ENCODE measurements at regions not wholly inside any gene's neighbourhood (a gene's known extent, or its start where the extent isn't known, plus 50 kb on each side); places are given as distances from the start of the nearest gene placed in this dataset.

GRCh38 chrX:37075892-37076595, 67.9 kb downstream of the FAM47C start:
- TF ChIP-seq GTF2I (CRISPR knock-in tag; conservative IDR thresholded peaks at IDR 0.05) (no peak), CREB1 (CRISPR knock-in tag; IDR thresholded peaks at IDR 0.05) (no peak), JUN (CRISPR knock-in tag; IDR thresholded peaks at IDR 0.05) (no peak), RORB (CRISPR knock-in tag; IDR thresholded peaks at IDR 0.05) (no peak), NR2C2 (CRISPR knock-in tag; IDR thresholded peaks at IDR 0.05) (no peak), NFYB (CRISPR knock-in tag; conservative IDR thresholded peaks at IDR 0.05; ENCODE audit: low read depth) (no peak), ZNF121 (CRISPR knock-in tag; IDR thresholded peaks at IDR 0.05) (no peak), ZNF416 (CRISPR knock-in tag; IDR thresholded peaks at IDR 0.05) (no peak)
- TF ChIP-seq, protein P1, sequence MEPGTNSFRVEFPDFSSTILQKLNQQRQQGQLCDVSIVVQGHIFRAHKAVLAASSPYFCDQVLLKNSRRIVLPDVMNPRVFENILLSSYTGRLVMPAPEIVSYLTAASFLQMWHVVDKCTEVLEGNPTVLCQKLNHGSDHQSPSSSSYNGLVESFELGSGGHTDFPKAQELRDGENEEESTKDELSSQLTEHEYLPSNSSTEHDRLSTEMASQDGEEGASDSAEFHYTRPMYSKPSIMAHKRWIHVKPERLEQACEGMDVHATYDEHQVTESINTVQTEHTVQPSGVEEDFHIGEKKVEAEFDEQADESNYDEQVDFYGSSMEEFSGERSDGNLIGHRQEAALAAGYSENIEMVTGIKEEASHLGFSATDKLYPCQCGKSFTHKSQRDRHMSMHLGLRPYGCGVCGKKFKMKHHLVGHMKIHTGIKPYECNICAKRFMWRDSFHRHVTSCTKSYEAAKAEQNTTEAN (CRISPR knock-in tag; IDR thresholded peaks at IDR 0.05): no peak
- TF ChIP-seq, protein P2, sequence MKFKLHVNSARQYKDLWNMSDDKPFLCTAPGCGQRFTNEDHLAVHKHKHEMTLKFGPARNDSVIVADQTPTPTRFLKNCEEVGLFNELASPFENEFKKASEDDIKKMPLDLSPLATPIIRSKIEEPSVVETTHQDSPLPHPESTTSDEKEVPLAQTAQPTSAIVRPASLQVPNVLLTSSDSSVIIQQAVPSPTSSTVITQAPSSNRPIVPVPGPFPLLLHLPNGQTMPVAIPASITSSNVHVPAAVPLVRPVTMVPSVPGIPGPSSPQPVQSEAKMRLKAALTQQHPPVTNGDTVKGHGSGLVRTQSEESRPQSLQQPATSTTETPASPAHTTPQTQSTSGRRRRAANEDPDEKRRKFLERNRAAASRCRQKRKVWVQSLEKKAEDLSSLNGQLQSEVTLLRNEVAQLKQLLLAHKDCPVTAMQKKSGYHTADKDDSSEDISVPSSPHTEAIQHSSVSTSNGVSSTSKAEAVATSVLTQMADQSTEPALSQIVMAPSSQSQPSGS (CRISPR knock-in tag; IDR thresholded peaks at IDR 0.05; ENCODE audit: borderline replicate concordance, low read depth): no peak
- TF ChIP-seq, protein P3, sequence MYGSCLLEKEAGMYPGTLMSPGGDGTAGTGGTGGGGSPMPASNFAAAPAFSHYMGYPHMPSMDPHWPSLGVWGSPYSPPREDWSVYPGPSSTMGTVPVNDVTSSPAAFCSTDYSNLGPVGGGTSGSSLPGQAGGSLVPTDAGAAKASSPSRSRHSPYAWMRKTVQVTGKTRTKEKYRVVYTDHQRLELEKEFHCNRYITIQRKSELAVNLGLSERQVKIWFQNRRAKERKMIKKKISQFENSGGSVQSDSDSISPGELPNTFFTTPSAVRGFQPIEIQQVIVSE (CRISPR knock-in tag; IDR thresholded peaks at IDR 0.05; ENCODE audit: borderline replicate concordance): no peak
- TF ChIP-seq, protein P4, sequence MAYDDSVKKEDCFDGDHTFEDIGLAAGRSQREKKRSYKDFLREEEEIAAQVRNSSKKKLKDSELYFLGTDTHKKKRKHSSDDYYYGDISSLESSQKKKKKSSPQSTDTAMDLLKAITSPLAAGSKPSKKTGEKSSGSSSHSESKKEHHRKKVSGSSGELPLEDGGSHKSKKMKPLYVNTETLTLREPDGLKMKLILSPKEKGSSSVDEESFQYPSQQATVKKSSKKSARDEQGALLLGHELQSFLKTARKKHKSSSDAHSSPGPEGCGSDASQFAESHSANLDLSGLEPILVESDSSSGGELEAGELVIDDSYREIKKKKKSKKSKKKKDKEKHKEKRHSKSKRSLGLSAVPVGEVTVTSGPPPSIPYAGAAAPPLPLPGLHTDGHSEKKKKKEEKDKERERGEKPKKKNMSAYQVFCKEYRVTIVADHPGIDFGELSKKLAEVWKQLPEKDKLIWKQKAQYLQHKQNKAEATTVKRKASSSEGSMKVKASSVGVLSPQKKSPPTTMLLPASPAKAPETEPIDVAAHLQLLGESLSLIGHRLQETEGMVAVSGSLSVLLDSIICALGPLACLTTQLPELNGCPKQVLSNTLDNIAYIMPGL (CRISPR knock-in tag; IDR thresholded peaks at IDR 0.05): no peak
- Mint-ChIP-seq H3K36me3 (no peaks in the 10 kb centered on the region), H3K9me3 (0 out of 2 replicates have a peak, but pooled peaks cover 5% of the 10 kb centered on the region), H3K4me3 (no peak overlapping the region), H3K27me3 (ENCODE audit: low read depth) (no peaks in the 10 kb centered on the region; the same call in 1 of the 2 replicates), H3K4me1 (no peaks in the 10 kb centered on the region), H3K27ac (no peak overlapping the region)
- CTCF ChIA-PET: no interaction called here
- POLR2A ChIA-PET: no interaction called here
- DNase-seq (ENCODE audit: low spot score): no peak
- ATAC-seq: no peak

DNA sequence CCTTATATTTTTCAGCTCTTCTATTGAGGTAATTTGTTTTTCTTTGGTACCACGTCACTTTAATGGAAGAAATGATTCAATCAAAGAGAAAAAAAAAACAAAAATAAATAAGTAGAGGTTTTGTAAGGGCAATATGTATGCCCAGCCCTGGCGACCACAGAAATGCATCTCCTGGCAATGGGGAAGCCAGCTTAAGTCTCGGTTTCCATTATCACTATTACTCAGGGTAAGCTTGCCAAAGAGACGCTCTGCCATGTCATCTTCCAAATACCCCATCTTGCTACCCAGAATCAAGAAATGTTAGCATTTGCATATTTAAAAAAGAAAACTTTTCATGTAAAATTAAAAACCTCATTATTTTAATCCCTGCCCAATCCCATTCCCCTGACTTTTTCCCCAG, 68.8 kb downstream of the FAM47C start:
- H3K27ac Mint-ChIP-seq: no peak overlapping the region
- DNase-seq (ENCODE audit: low spot score) (no peak), ATAC-seq (no peak)
- no peak overlapping the region for H3K4me3 Mint-ChIP-seq
- no peak for TF ChIP-seq PRDM15 (CRISPR knock-in tag; IDR thresholded peaks at IDR 0.05)
- TF ChIP-seq MXD4 (CRISPR knock-in tag; IDR thresholded peaks at IDR 0.05; ENCODE audit: borderline replicate concordance): no peak
- no peak for TF ChIP-seq CBFB (CRISPR knock-in tag; IDR thresholded peaks at IDR 0.05; ENCODE audit: low read depth)
- no peak for TF ChIP-seq ZNF263 (CRISPR knock-in tag; IDR thresholded peaks at IDR 0.05; ENCODE audit: low read depth)
- TF ChIP-seq, protein P5, sequence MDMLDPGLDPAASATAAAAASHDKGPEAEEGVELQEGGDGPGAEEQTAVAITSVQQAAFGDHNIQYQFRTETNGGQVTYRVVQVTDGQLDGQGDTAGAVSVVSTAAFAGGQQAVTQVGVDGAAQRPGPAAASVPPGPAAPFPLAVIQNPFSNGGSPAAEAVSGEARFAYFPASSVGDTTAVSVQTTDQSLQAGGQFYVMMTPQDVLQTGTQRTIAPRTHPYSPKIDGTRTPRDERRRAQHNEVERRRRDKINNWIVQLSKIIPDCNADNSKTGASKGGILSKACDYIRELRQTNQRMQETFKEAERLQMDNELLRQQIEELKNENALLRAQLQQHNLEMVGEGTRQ (CRISPR knock-in tag; IDR thresholded peaks at IDR 0.05): no peak
- H3K4me1 Mint-ChIP-seq: no peaks in the 10 kb centered on the region
- ChIA-PET POLR2A (no interaction called here), CTCF (no interaction called here)
- H3K27me3 Mint-ChIP-seq (ENCODE audit: low read depth): no peaks in the 10 kb centered on the region; the same call in 1 of the 2 replicates
- H3K36me3 Mint-ChIP-seq: no peaks in the 10 kb centered on the region
- H3K9me3 Mint-ChIP-seq: 0 out of 2 replicates have a peak, but pooled peaks cover 5% of the 10 kb centered on the region
